ENCODE measurements at regions not wholly inside any gene's neighbourhood (a gene's known extent, or its start where the extent isn't known, plus 50 kb on each side); places are given as distances from the start of the nearest gene placed in this dataset.

DNA sequence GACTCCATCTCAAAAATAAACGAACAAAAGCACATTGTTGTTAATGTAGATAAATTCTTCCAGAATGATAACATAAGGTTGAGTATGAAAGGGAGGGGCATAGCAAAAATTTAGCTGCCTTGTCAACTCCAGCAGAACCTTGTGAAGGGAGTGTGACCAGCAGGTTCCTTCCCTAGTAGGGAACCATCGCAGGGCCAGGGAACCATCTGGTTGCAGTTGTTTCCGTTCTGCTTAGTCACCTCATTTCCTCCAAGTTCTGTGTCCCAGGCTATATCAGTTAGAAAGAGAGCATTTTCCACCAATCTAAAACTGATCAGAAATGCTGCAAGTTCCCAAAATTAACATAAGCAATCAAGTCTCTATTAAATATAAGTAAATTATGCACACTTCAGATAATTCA lies 126.7 kb upstream of the BLID start:
- no peak overlapping the region for H2BK12ac ChIP-seq (ENCODE audit: low read length)
- H2AK5ac ChIP-seq (ENCODE audit: low read length), result no peak overlapping the region
- H3K9me3 ChIP-seq (ENCODE audit: insufficient read depth, low read depth, low read length), result no peaks in the 10 kb centered on the region
- no peak overlapping the region for H3K14ac ChIP-seq (ENCODE audit: low read length)
- no peak overlapping the region for H2BK120ac ChIP-seq (ENCODE audit: insufficient read depth, low read length, poor library complexity)
- no peak overlapping the region for H3K4ac ChIP-seq (ENCODE audit: low read depth, low read length)
- no peaks in the 10 kb centered on the region for H3K79me1 ChIP-seq (ENCODE audit: low read length)
- no CpG with 5 or more reads among the region's 3 CpGs for WGBS (ENCODE audit: extremely low coverage, insufficient coverage, insufficient read length)
- DNase-seq, result no peak
- no peak overlapping the region for H4K8ac ChIP-seq (ENCODE audit: low read depth, low read length)
- no peak overlapping the region for H2BK5ac ChIP-seq (ENCODE audit: low read depth, low read length, poor library complexity)
- no peaks in the 10 kb centered on the region for H3K79me2 ChIP-seq (ENCODE audit: control insufficient read depth, insufficient read depth, low read length, poor library complexity)
- no peak overlapping the region for H3K9ac ChIP-seq (ENCODE audit: low read length)
- no peak overlapping the region for H3K27ac ChIP-seq (ENCODE audit: low read depth, low read length)
- no peak overlapping the region for H3K23ac ChIP-seq (ENCODE audit: low read length)
- H2AFZ ChIP-seq (ENCODE audit: insufficient read depth, low read length, poor library complexity), result no peak overlapping the region
- H4K91ac ChIP-seq (ENCODE audit: low read depth, low read length), result no peak overlapping the region
- no peaks in the 10 kb centered on the region for H3K4me1 ChIP-seq (ENCODE audit: control insufficient read depth in 1 of 2, insufficient read depth in 2 of 2, low read length in 2 of 2)
- H3K4me2 ChIP-seq (ENCODE audit: low read length), result no peak overlapping the region
- no peak overlapping the region for H4K12ac ChIP-seq (ENCODE audit: low read depth, low read length)
- H3K36me3 ChIP-seq (ENCODE audit: control insufficient read depth in 1 of 2, insufficient read depth in 2 of 2, low read length in 2 of 2), result no peaks in the 10 kb centered on the region
- no peak overlapping the region for H3K18ac ChIP-seq (ENCODE audit: low read length)
- no peaks in the 10 kb centered on the region for H3K27me3 ChIP-seq (ENCODE audit: insufficient read depth, low read length)
- no peak overlapping the region for H3K4me3 ChIP-seq (ENCODE audit: low read depth, low read length)

DNA sequence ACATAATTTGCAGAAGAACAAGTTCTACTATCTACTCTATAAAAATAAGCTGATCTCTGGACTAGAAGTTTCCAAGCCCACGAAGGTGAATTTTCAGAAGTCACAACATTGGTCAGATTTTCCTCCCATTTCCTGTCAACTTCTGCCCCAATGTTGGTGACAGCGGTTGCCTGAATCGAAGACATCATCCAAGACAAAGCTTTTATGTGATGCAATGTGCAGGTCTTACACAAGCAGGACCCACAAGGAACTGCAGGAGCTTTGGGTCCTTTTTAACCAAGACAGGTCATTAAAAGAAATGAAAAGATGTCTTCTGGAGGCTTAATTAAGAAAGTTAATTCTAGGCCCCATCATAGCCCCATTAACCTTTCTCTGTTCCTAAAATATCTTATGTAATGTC lies 125.6 kb upstream of the BLID start:
- WGBS (ENCODE audit: extremely low coverage, insufficient coverage, insufficient read length), result no CpG with 5 or more reads among the region's 3 CpGs
- Histone ChIP-seq H2BK5ac (ENCODE audit: low read depth, low read length, poor library complexity) (no peak overlapping the region), H3K27ac (ENCODE audit: low read depth, low read length) (no peak overlapping the region), H3K4me1 (ENCODE audit: control insufficient read depth in 1 of 2, insufficient read depth in 2 of 2, low read length in 2 of 2) (no peaks in the 10 kb centered on the region), H3K36me3 (ENCODE audit: control insufficient read depth in 1 of 2, insufficient read depth in 2 of 2, low read length in 2 of 2) (no peaks in the 10 kb centered on the region), H3K4me2 (ENCODE audit: low read length) (no peak overlapping the region), H3K79me2 (ENCODE audit: control insufficient read depth, insufficient read depth, low read length, poor library complexity) (no peaks in the 10 kb centered on the region), H3K9me3 (ENCODE audit: insufficient read depth, low read depth, low read length) (no peaks in the 10 kb centered on the region), H4K8ac (ENCODE audit: low read depth, low read length) (no peak overlapping the region), H2BK12ac (ENCODE audit: low read length) (no peak overlapping the region), H3K4me3 (ENCODE audit: low read depth, low read length) (no peak overlapping the region), H2AFZ (ENCODE audit: insufficient read depth, low read length, poor library complexity) (no peak overlapping the region), H3K9ac (ENCODE audit: low read length) (no peak overlapping the region), H3K27me3 (ENCODE audit: insufficient read depth, low read length) (no peaks in the 10 kb centered on the region), H3K23ac (ENCODE audit: low read length) (no peak overlapping the region), H2BK120ac (ENCODE audit: insufficient read depth, low read length, poor library complexity) (no peak overlapping the region), H2AK5ac (ENCODE audit: low read length) (no peak overlapping the region), H4K91ac (ENCODE audit: low read depth, low read length) (no peak overlapping the region), H3K14ac (ENCODE audit: low read length) (no peak overlapping the region), H3K4ac (ENCODE audit: low read depth, low read length) (no peak overlapping the region), H3K18ac (ENCODE audit: low read length) (no peak overlapping the region), H4K12ac (ENCODE audit: low read depth, low read length) (no peak overlapping the region), H3K79me1 (ENCODE audit: low read length) (no peaks in the 10 kb centered on the region)
- DNase-seq, result no peak

DNA sequence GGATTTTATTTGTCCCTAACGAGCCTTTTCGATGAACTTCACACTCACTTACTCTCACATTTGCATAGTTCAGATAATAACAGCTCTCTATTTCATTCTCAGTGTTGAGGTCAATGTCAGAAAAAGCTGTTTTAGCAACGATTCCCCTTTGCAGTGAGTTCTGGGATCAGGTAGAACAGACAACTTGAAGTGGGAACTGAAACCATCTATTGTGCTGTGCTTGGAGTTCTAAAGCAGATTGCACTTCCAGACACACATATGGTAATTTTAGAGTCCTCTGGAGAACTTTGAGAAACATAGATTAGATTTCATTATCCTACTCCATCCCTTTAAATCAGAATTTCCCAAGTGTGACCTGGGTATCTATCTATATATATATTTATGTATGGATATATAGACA lies 124.6 kb upstream of the BLID start:
- whole genome bisulfite sequencing (ENCODE audit: extremely low coverage, insufficient coverage, insufficient read length), result no CpG with 5 or more reads among the region's 3 CpGs

DNA sequence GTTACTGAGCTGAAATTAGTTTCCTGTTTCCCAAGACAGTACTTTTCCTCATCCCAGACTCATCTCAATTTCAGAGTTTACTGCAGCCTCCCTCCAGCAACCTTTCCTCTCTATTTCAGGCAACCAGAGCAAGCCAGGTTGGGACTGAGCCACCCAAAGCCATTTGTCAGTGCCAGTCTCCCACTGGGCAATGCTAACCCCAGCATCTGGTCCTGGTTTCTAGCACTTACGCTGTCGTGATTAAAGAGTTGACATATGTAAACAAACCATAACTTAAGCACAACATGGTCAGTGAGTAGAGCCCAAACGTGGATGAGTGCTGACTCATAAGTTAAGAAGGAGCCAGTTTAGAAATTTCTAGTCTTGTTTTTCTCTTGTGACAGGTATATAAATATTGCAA lies 119.6 kb upstream of the BLID start:
- H2AFZ ChIP-seq (ENCODE audit: insufficient read depth, low read length, poor library complexity), result no peak overlapping the region
- H4K91ac ChIP-seq (ENCODE audit: low read depth, low read length), result no peak overlapping the region
- H3K4me1 ChIP-seq (ENCODE audit: control insufficient read depth in 1 of 2, insufficient read depth in 2 of 2, low read length in 2 of 2), result peaks cover 0 to 3% of the 10 kb centered on the region in 2 experiments
- H3K4me2 ChIP-seq (ENCODE audit: low read length), result no peak overlapping the region
- H3K18ac ChIP-seq (ENCODE audit: low read length), result no peak overlapping the region
- no peak overlapping the region for H3K23ac ChIP-seq (ENCODE audit: low read length)
- H3K9ac ChIP-seq (ENCODE audit: low read length), result no peak overlapping the region
- H3K27ac ChIP-seq (ENCODE audit: low read depth, low read length), result no peak overlapping the region
- no peak overlapping the region for H2BK120ac ChIP-seq (ENCODE audit: insufficient read depth, low read length, poor library complexity)
- WGBS (ENCODE audit: extremely low coverage, insufficient coverage, insufficient read length), result no CpG with 5 or more reads among the region's 3 CpGs
- H3K36me3 ChIP-seq (ENCODE audit: control insufficient read depth in 1 of 2, insufficient read depth in 2 of 2, low read length in 2 of 2), result no peaks in the 10 kb centered on the region
- H3K4ac ChIP-seq (ENCODE audit: low read depth, low read length), result no peak overlapping the region
- no peaks in the 10 kb centered on the region for H3K79me2 ChIP-seq (ENCODE audit: control insufficient read depth, insufficient read depth, low read length, poor library complexity)
- H3K27me3 ChIP-seq (ENCODE audit: insufficient read depth, low read length), result no peaks in the 10 kb centered on the region
- no peak overlapping the region for H2BK12ac ChIP-seq (ENCODE audit: low read length)
- H2AK5ac ChIP-seq (ENCODE audit: low read length), result no peak overlapping the region
- H2BK5ac ChIP-seq (ENCODE audit: low read depth, low read length, poor library complexity), result no peak overlapping the region
- no peak overlapping the region for H3K4me3 ChIP-seq (ENCODE audit: low read depth, low read length)
- no peaks in the 10 kb centered on the region for H3K9me3 ChIP-seq (ENCODE audit: insufficient read depth, low read depth, low read length)
- no peak for DNase-seq
- H4K12ac ChIP-seq (ENCODE audit: low read depth, low read length), result no peak overlapping the region
- H3K79me1 ChIP-seq (ENCODE audit: low read length), result no peaks in the 10 kb centered on the region
- no peak overlapping the region for H3K14ac ChIP-seq (ENCODE audit: low read length)
- no peak overlapping the region for H4K8ac ChIP-seq (ENCODE audit: low read depth, low read length)

More for the DNA sequence above, 124.6 kb upstream of the BLID start:
- no peak overlapping the region for H2BK120ac ChIP-seq (ENCODE audit: insufficient read depth, low read length, poor library complexity)
- H3K79me1 ChIP-seq (ENCODE audit: low read length), result no peaks in the 10 kb centered on the region
- no peak overlapping the region for H4K8ac ChIP-seq (ENCODE audit: low read depth, low read length)
- no peak overlapping the region for H3K4ac ChIP-seq (ENCODE audit: low read depth, low read length)
- H3K27me3 ChIP-seq (ENCODE audit: insufficient read depth, low read length), result no peaks in the 10 kb centered on the region
- no peak overlapping the region for H2AFZ ChIP-seq (ENCODE audit: insufficient read depth, low read length, poor library complexity)
- no peak overlapping the region for H2AK5ac ChIP-seq (ENCODE audit: low read length)
- H3K4me1 ChIP-seq (ENCODE audit: control insufficient read depth in 1 of 2, insufficient read depth in 2 of 2, low read length in 2 of 2), result peaks cover 0 to under 1% of the 10 kb centered on the region in 2 experiments
- H3K14ac ChIP-seq (ENCODE audit: low read length), result no peak overlapping the region
- no peak overlapping the region for H3K23ac ChIP-seq (ENCODE audit: low read length)
- H2BK12ac ChIP-seq (ENCODE audit: low read length), result no peak overlapping the region
- no peak overlapping the region for H3K27ac ChIP-seq (ENCODE audit: low read depth, low read length)
- H4K12ac ChIP-seq (ENCODE audit: low read depth, low read length), result no peak overlapping the region
- no peaks in the 10 kb centered on the region for H3K9me3 ChIP-seq (ENCODE audit: insufficient read depth, low read depth, low read length)
- no peak overlapping the region for H2BK5ac ChIP-seq (ENCODE audit: low read depth, low read length, poor library complexity)
- no peak overlapping the region for H3K9ac ChIP-seq (ENCODE audit: low read length)
- H3K36me3 ChIP-seq (ENCODE audit: control insufficient read depth in 1 of 2, insufficient read depth in 2 of 2, low read length in 2 of 2), result no peaks in the 10 kb centered on the region
- no peak overlapping the region for H3K18ac ChIP-seq (ENCODE audit: low read length)
- H3K4me3 ChIP-seq (ENCODE audit: low read depth, low read length), result no peak overlapping the region
- H4K91ac ChIP-seq (ENCODE audit: low read depth, low read length), result no peak overlapping the region
- DNase-seq, result no peak
- no peaks in the 10 kb centered on the region for H3K79me2 ChIP-seq (ENCODE audit: control insufficient read depth, insufficient read depth, low read length, poor library complexity)
- no peak overlapping the region for H3K4me2 ChIP-seq (ENCODE audit: low read length)
